Gastroesophageal sphincter (tissue), 3 donors: ENCODE measurements at regions not wholly inside any gene's neighbourhood (a gene's known extent, or its start where the extent isn't known, plus 50 kb on each side); places are given as distances from the start of the nearest gene placed in this dataset.

Source experiments
- EP300 ChIP-seq: sonication (generic); formaldehyde crosslinking; IDR thresholded peaks from one replicate; pipeline ENCODE4 v1.6.1; 2017; ENCODE audit warnings: antibody characterized with exemption, mild to moderate bottlenecking
- POLR2A ChIP-seq, 2 donors: fragments of 450-650 bp; IDR thresholded peaks; one replicate each; pipeline ENCODE4 v1.6.1; 2017; ENCODE audit warnings: antibody characterized with exemption in 2 of 2, mild to moderate bottlenecking in 2 of 2, moderate library complexity in 1 of 2
- POLR2AphosphoS5 ChIP-seq: sonication (generic); formaldehyde crosslinking; IDR thresholded peaks from one replicate; pipeline ENCODE4 v1.6.1; 2017; ENCODE audit warnings: antibody characterized with exemption
- TF ChIP-seq, protein P1 (sequence below), 4 experiments: fragments of 200-600 bp in 2 of 4; fragments of 450-650 bp in 2 of 4; sonication (generic) in 1 of 4; IDR thresholded peaks; one replicate each; pipeline ENCODE4 v1.5.1; 2017 to 2019; ENCODE audit warnings: antibody characterized with exemption in 4 of 4, mild to moderate bottlenecking in 2 of 4, moderate library complexity in 2 of 4

GRCh38 chr11:104260456-104260855 lies 96.5 kb upstream of the PDGFD start:
- TF ChIP-seq, protein P1, sequence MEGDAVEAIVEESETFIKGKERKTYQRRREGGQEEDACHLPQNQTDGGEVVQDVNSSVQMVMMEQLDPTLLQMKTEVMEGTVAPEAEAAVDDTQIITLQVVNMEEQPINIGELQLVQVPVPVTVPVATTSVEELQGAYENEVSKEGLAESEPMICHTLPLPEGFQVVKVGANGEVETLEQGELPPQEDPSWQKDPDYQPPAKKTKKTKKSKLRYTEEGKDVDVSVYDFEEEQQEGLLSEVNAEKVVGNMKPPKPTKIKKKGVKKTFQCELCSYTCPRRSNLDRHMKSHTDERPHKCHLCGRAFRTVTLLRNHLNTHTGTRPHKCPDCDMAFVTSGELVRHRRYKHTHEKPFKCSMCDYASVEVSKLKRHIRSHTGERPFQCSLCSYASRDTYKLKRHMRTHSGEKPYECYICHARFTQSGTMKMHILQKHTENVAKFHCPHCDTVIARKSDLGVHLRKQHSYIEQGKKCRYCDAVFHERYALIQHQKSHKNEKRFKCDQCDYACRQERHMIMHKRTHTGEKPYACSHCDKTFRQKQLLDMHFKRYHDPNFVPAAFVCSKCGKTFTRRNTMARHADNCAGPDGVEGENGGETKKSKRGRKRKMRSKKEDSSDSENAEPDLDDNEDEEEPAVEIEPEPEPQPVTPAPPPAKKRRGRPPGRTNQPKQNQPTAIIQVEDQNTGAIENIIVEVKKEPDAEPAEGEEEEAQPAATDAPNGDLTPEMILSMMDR (IDR thresholded peaks at IDR 0.05): no peak
- TF ChIP-seq POLR2AphosphoS5 (no peak), POLR2A (IDR thresholded peaks at IDR 0.05) (no peak), EP300 (no peak)
